ENCODE measurements at regions not wholly inside any gene's neighbourhood (a gene's known extent, or its start where the extent isn't known, plus 50 kb on each side); places are given as distances from the start of the nearest gene placed in this dataset.

DNA sequence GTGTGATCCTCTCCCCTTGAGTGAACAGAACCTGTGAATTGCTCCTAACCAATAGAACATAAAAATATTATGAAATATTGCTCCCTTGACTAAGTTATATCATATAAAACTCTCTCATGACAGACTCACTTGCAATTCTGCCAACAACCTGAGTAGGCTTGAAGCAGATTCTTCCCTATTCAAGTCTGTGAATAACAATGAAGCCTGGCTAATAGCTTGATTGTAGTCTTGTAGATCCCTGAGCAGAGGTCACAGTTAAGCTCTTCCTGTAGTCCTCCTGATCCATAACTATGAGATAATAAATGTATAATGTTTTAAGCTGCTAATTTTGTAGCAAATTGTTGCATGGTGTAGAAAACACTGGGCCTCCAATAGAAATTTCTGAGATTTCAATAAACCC is 540.1 kb upstream of the TENM4 start:
- DNase-seq (ENCODE audit: low read depth), result no peak

DNA sequence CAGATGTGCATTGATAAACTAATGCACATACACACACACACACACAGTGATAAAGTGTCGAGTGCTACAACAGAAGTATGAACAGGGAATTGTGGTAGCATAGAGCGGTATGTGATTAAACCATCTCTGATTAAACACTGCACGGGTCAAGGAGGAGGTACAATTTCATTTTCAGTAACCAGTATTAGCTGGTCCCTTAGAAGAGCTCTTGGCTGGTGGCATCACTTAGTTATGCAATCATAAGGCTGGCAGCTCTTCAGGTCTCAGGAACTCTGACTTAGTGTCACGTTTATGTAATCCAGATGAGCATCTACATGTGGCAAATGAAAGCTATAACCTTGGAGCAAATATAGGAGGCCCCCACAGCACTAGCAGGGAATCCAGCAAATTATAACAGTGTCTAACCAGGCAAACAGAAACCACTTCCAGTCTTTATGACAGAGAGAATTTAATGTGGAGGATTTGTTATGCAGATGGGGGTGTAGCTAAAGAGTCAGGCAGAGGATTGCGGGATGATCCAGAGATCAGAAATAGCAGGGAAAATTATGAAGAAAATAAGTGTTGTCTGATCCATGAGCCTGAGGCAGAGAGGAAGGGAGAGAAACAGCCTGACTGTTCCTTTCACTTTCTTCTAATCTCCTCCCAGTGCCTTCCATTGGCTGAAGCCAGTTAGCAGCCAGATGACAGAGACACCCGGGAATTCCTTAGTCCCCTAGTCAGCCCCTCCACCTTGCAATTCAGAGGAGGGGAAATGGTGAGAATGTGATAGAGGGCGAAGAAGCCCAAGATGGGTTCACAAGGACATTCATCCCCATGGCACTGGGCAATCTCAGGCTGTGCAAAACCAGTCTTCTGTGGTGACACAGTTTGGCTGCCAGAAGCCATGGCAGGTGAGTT is 533.1 kb upstream of the TENM4 start:
- DNase-seq (ENCODE audit: low read depth), result no peak

DNA sequence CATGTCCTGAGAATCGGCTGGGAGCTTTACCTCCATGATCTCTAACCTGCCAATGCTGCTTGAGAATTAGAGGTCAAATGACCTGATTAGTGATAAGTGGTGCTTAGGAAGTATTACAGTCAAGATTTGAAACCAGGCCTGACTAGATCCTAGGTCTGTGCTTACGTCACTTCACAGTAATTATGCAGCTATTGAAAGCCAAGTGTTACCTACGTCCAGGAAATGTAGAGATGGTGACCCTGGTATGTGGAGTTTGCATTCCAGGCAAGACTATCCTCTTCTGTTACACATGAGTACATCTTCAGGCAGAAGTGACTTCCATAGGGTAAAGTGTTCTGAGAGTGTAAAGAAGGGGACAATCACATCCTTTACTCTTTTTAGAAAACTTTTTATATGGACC is 530.4 kb upstream of the TENM4 start:
- no peak for DNase-seq (ENCODE audit: low read depth)

- DNase-seq (ENCODE audit: low read depth), result no peak
Measured at GRCh38 chr11:79966592-79966991, 525.8 kb upstream of the TENM4 start.

DNA sequence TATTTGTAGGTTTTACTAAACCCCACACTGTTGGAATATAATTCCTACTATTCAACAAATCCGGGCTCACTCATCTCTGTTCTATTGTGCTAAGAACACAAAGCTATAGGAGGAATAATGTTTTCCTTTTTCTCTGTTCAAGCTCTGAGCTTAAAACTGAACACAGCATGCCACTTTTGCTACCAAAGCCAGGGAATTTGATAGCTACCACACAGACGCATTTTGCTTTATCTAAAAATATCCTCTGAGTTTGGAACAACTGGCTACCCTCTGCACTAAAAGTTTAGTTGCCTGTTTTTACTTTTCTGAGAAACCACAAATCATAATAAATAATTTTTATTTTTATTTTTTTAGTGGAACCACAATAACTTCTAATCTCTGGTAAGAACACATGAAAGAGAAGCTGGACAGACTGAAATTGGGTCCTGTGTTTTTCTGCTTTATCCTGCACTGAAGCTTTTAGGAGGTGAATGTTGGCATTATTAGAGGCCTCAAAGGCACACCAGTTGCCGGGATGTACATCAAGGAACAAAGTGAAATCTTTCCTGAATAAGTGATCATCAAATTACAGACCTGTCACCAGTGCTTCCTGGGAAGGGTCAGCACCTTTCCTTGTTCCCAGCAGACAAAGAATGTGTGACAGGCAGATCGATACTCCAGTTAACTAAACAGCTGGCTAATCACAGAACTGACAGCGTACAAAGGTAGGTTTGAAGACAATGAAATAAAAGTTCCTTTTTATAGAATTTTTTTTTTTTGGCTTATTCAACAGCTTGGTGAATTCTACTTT is 523.2 kb upstream of the TENM4 start:
- DNase-seq (ENCODE audit: low read depth), result no peak

GRCh38 chr11:79960461-79960860 is 519.6 kb upstream of the TENM4 start:
- no peak for DNase-seq (ENCODE audit: low read depth)

GRCh38 chr11:79959318-79959717 is 518.5 kb upstream of the TENM4 start:
- no peak for DNase-seq (ENCODE audit: low read depth)

DNA sequence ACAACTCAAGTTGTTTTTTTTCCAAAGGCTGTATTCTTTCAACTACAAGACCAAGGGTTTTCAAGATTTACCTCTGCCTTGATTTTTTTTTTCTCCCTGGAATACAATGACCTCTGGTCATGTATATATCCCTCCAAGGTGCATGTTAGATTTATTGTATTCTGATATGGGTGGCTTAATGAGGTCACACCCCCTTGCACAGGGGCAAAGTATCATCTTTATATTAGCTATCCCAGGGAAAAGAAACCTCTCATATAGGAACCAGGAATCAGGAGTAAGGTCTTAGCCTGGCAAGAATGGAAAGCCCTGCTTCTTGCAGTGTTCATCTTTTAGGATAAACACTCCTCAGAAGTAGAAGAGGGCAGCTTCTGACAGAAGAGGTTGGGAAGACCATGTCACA is 516.9 kb upstream of the TENM4 start:
- DNase-seq (ENCODE audit: low read depth), result no peak

DNA sequence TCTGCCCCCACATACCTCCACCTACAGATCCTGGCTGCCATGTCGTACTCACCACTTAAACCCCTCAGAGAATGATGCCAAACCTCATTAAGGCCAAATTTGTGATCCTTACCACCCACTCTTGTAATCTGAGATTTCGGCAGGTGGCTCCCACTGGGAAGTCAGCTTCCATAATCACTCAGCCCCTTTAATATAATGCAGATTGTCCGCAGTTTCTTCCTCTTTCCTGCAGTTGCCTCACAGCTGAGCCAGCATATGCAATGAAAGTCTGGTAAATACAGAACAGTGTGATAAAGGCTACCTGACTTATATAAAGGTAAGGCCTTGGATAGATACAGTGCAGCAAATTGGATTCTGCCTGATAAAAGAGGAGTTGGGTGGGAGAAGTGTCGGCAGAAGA is 515.2 kb upstream of the TENM4 start:
- no peak for DNase-seq (ENCODE audit: low read depth)

GRCh38 chr11:79953629-79954028 is 512.8 kb upstream of the TENM4 start:
- DNase-seq (ENCODE audit: low read depth), result no peak

- DNase-seq (ENCODE audit: low read depth), result no peak
Measured at GRCh38 chr11:79950741-79951140, 509.9 kb upstream of the TENM4 start.

GRCh38 chr11:79950172-79950571 is 509.3 kb upstream of the TENM4 start:
- DNase-seq (ENCODE audit: low read depth), result no peak

DNA sequence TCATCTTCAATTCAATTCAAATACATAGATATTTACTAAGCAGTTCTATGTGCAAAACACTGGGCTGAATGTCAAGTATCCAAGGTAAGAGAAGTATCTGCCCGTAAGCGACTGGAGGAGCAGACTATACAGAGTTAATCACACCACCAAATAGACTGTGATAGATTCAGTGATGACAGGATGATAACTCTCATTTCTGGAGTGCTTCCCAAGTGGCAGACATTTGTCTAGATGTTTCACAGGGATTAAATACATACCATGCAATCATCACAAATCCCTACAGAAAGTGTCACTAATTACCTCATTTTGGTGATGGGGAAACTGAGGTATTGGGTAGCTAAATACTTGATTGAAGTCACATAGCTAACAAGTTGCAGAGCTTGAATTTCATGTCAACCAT is 508.7 kb upstream of the TENM4 start:
- DNase-seq (ENCODE audit: low read depth), result no peak

- no peak for DNase-seq (ENCODE audit: low read depth)
Measured at GRCh38 chr11:79942646-79943045, 501.8 kb upstream of the TENM4 start.

GRCh38 chr11:79942090-79942489 is 501.3 kb upstream of the TENM4 start:
- DNase-seq (ENCODE audit: low read depth), result no peak

DNA sequence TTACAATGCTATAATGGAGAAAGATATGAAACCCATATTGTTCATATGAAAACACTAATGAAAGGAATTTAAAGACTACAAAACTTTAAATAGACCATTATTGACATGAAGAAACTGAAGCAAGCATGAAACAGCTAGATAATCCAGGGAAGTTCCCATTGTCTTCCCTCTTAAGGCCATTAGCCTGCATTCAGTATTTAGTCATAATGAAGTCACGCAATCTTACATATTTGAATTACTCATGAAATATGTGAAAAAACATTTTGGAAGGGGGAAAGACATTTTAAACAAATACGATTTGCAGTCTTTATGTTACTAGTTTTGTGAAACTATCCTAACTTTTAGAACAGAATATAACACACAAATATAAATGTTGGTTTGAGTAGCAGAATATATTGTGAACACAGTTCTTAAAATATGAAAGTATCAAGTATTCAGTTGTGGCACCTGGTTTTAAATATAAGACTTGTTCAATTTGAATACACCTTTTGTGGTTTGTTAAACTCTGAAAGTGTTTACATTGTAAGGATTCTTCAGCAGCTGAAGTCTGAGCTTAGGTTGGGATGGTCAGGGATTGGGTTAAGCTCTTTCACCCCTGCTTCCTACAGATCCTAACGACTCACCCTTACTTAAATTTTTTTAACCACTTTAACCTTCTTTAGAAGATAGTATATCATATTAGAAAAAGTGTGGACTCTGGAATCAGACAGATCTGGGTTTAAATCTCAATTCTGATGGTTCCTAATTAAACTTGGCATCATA is 500.3 kb upstream of the TENM4 start:
- DNase-seq (ENCODE audit: low read depth), result no peak

GRCh38 chr11:79940165-79940564 is 499.3 kb upstream of the TENM4 start:
- no peak for DNase-seq (ENCODE audit: low read depth)

GRCh38 chr11:79939111-79939510 is 498.3 kb upstream of the TENM4 start:
- DNase-seq (ENCODE audit: low read depth), result no peak

- no peak for DNase-seq (ENCODE audit: low read depth)
Measured at GRCh38 chr11:79937676-79938334, 497.0 kb upstream of the TENM4 start.

- DNase-seq (ENCODE audit: low read depth), result no peak
Measured at GRCh38 chr11:79932612-79933011, 491.8 kb upstream of the TENM4 start.

DNA sequence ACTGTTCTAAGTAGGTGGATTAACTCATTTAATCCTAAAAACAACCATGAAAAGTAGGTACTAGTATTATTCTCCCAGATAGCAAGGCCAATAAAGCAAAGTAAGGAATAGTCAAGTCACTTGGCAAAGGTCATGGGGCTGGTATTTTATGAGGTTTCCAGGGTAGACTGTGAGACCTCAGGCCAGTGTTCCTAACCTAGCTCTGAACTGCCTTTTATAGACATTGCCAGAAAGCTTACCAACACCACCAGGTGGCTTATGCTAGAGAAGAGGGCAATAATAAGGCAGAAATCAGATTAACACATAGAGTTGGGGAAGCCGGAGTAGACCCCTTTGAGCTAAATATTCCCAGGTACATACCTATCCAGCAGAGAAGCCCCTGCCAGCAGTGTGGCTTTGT is 490.9 kb upstream of the TENM4 start:
- no peak for DNase-seq (ENCODE audit: low read depth)

- DNase-seq (ENCODE audit: low read depth), result no peak
Measured at GRCh38 chr11:79926707-79927106, 485.9 kb upstream of the TENM4 start.
